Keratinocyte (primary cell): ENCODE measurements at regions not wholly inside any gene's neighbourhood (a gene's known extent, or its start where the extent isn't known, plus 50 kb on each side); places are given as distances from the start of the nearest gene placed in this dataset.

Experiments used
- DNase-seq: peaks from one replicate; pipeline ENCODE4 v3.0.0-alpha.2; 2011; ENCODE audit warnings: low read depth, missing footprints, low spot score
- FAIRE-seq: peaks from 2 replicates; lab custom pipeline; 2011; peaks lifted over from hg19 to GRCh38; lab: Jason Lieb, UNC
- H2AFZ ChIP-seq: 2 replicates; pipeline ENCODE4 v1.6.0; 2012; ENCODE audit warnings: low read length, control low read depth, inconsistent platforms; ENCODE audit not compliant: control insufficient read depth
- H3K27ac ChIP-seq: 2 replicates; pipeline ENCODE4 v1.5.1; 2011; ENCODE audit warnings: low read length; ENCODE audit not compliant: control insufficient read depth, insufficient read depth
- H3K27me3 ChIP-seq: 3 replicates; pipeline ENCODE4 v1.6.0; 2011; ENCODE audit warnings: low read length; ENCODE audit not compliant: control insufficient read depth, insufficient read depth; ENCODE audit errors: extremely low read depth
- H3K36me3 ChIP-seq, 2 experiments: 2 replicates in 1 of 2; 3 replicates in 1 of 2; pipeline ENCODE4 v1.5.1; 2011; ENCODE audit warnings: low read length in 2 of 2, mild to moderate bottlenecking in 1 of 2; ENCODE audit not compliant: control insufficient read depth in 2 of 2, insufficient read depth in 2 of 2; ENCODE audit errors: extremely low read depth in 1 of 2
- H3K4me1 ChIP-seq: 3 replicates; pipeline ENCODE4 v1.5.1; 2011; ENCODE audit warnings: low read length; ENCODE audit not compliant: control insufficient read depth, insufficient read depth; ENCODE audit errors: extremely low read depth
- H3K4me2 ChIP-seq: 3 replicates; pipeline ENCODE4 v1.6.0; 2011; ENCODE audit warnings: low read depth, low read length; ENCODE audit not compliant: control insufficient read depth, insufficient read depth; ENCODE audit errors: extremely low read depth
- H3K4me3 ChIP-seq, 3 experiments: fragments of 200-600 bp in 1 of 3; sonication (generic) in 1 of 3; 2 replicates in 2 of 3; 3 replicates in 1 of 3; pipeline ENCODE4 v1.5.1; 2011 to 2016; ENCODE audit warnings: low read length in 3 of 3, mild to moderate bottlenecking in 3 of 3, control low read depth in 2 of 3, inconsistent platforms in 1 of 3, low read depth in 1 of 3, mixed read lengths in 1 of 3, mixed run types in 1 of 3, moderate library complexity in 1 of 3; ENCODE audit not compliant: control insufficient read depth in 2 of 3, insufficient read depth in 2 of 3; ENCODE audit errors: extremely low read depth in 1 of 3
- H3K79me2 ChIP-seq: 2 replicates; pipeline ENCODE4 v1.6.0; 2012; ENCODE audit warnings: low read length; ENCODE audit not compliant: control insufficient read depth, insufficient read depth
- H3K9ac ChIP-seq: 3 replicates; pipeline ENCODE4 v1.6.0; 2011; ENCODE audit warnings: low read length; ENCODE audit not compliant: control insufficient read depth, insufficient read depth; ENCODE audit errors: extremely low read depth
- H3K9me1 ChIP-seq: 3 replicates; pipeline ENCODE4 v1.6.0; 2011; ENCODE audit warnings: low read length; ENCODE audit not compliant: control insufficient read depth, insufficient read depth; ENCODE audit errors: extremely low read depth
- H3K9me3 ChIP-seq: 2 replicates; pipeline ENCODE4 v1.5.1; 2012; ENCODE audit warnings: low read depth, low read length; ENCODE audit not compliant: control insufficient read depth
- H4K20me1 ChIP-seq: 3 replicates; pipeline ENCODE4 v1.6.0; 2011; ENCODE audit warnings: low read length; ENCODE audit not compliant: control insufficient read depth, insufficient read depth; ENCODE audit errors: extremely low read depth
- CTCF ChIP-seq, 3 experiments: IDR thresholded peaks in 1 of 3; conservative IDR thresholded peaks in 1 of 3; optimal IDR thresholded peaks in 1 of 3; 2 replicates in 2 of 3; 3 replicates in 1 of 3; pipeline versions ENCODE3 to v1.5.1; 2011; ENCODE audit warnings: low read length in 3 of 3, mild to moderate bottlenecking in 3 of 3, moderate library complexity in 2 of 3, control low read depth in 1 of 3, inconsistent platforms in 1 of 3; ENCODE audit not compliant: insufficient read depth in 2 of 3; ENCODE audit errors: extremely low read depth in 1 of 3
- EZH2 ChIP-seq: IDR thresholded peaks from one replicate; pipeline ENCODE4 v1.6.1; 2012; ENCODE audit warnings: inconsistent platforms, mild to moderate bottlenecking, low read length, moderate library complexity
- dilution Hi-C: fragments of 300-500 bp; cut with MboI; formaldehyde crosslinking; loops from one replicate; pipeline ENCODE4 v1.7.0; 2020; ENCODE audit warnings: low sequenced_read_pairs; ENCODE audit not compliant: extremely low pct_ligation_motif_present

DNA sequence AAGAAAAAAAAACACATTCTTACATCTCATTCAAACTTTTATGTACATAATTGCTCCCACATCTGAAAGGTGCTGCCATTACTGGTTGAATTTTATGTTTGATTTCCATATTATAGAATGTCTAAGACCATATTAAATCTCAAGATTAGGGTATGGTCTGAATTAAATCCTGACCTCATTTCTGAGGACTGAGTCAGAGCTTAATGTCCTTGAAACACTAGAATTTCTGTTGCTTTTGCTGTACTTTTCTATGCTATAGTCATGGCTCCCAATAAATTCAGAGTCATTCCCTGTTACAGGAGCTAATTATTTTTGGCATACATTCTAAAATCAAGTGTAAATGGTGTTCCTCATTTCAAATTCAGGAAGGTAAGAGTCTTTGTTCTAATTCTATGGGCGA is 285.3 kb upstream of the MANEA start:
- H2AFZ ChIP-seq = no peak overlapping the region
- H3K27me3 ChIP-seq = no peaks in the 10 kb centered on the region
- H3K4me2 ChIP-seq = no peak overlapping the region
- H3K36me3 ChIP-seq = no peaks in the 10 kb centered on the region
- H4K20me1 ChIP-seq = no peaks in the 10 kb centered on the region
- H3K9me1 ChIP-seq = no peaks in the 10 kb centered on the region
- no peaks in the 10 kb centered on the region for H3K9me3 ChIP-seq
- FAIRE-seq (no peak), DNase-seq (no peak)
- dilution Hi-C loops = no loop called here
- H3K27ac ChIP-seq = no peak overlapping the region
- TF ChIP-seq EZH2 (no peak), CTCF (optimal IDR thresholded peaks at IDR 0.05 in 1 of 3, IDR thresholded peaks at IDR 0.05 in 1 of 3, conservative IDR thresholded peaks at IDR 0.05 in 1 of 3; ENCODE audit: extremely low read depth in 1 of 3, insufficient read depth in 2 of 3, low read length in 3 of 3) (no peak)
- H3K4me1 ChIP-seq = peaks cover 9% of the 10 kb centered on the region
- H3K9ac ChIP-seq = no peak overlapping the region
- no peak overlapping the region for H3K4me3 ChIP-seq
- no peaks in the 10 kb centered on the region for H3K79me2 ChIP-seq

- Histone ChIP-seq H3K9ac (no peak overlapping the region), H3K9me3 (no peaks in the 10 kb centered on the region), H3K27ac (no peak overlapping the region), H3K9me1 (no peaks in the 10 kb centered on the region), H3K79me2 (no peaks in the 10 kb centered on the region), H3K36me3 (no peaks in the 10 kb centered on the region), H3K4me1 (peaks cover 9% of the 10 kb centered on the region), H3K4me2 (no peak overlapping the region), H2AFZ (no peak overlapping the region), H4K20me1 (no peaks in the 10 kb centered on the region), H3K4me3 (no peak overlapping the region), H3K27me3 (no peaks in the 10 kb centered on the region)
- TF ChIP-seq EZH2 = no peak
- TF ChIP-seq CTCF (optimal IDR thresholded peaks at IDR 0.05 in 1 of 3, IDR thresholded peaks at IDR 0.05 in 1 of 3, conservative IDR thresholded peaks at IDR 0.05 in 1 of 3; ENCODE audit: extremely low read depth in 1 of 3, insufficient read depth in 2 of 3, low read length in 3 of 3) = no peak
- DNase-seq (no peak), FAIRE-seq (no peak)
- dilution Hi-C loops = no loop called here
Observed at GRCh38 chr6:95293257-95293656, 284.1 kb upstream of the MANEA start.
